ENCODE measurements at regions not wholly inside any gene's neighbourhood (a gene's known extent, or its start where the extent isn't known, plus 50 kb on each side); places are given as distances from the start of the nearest gene placed in this dataset.

DNA sequence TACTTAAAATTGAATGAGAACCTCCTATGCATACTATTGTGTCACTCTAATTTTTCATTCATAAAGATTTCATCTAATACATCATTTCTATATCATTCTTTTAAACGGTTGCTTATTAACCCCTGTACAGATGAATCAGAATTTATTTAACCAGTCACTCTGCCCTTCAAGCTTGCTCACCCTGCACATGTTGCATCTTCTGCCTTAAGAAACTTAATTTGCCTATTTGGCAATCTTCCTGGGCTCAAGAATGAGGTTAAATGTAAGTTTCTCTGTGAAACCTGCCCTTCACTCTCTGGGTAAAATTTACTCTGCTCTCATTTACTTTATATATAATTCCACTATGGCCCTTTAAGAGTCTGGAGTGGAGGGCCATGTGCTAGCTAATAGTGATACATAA, 434.7 kb upstream of the ZNF608 start:
- TF ChIP-seq, protein P1, sequence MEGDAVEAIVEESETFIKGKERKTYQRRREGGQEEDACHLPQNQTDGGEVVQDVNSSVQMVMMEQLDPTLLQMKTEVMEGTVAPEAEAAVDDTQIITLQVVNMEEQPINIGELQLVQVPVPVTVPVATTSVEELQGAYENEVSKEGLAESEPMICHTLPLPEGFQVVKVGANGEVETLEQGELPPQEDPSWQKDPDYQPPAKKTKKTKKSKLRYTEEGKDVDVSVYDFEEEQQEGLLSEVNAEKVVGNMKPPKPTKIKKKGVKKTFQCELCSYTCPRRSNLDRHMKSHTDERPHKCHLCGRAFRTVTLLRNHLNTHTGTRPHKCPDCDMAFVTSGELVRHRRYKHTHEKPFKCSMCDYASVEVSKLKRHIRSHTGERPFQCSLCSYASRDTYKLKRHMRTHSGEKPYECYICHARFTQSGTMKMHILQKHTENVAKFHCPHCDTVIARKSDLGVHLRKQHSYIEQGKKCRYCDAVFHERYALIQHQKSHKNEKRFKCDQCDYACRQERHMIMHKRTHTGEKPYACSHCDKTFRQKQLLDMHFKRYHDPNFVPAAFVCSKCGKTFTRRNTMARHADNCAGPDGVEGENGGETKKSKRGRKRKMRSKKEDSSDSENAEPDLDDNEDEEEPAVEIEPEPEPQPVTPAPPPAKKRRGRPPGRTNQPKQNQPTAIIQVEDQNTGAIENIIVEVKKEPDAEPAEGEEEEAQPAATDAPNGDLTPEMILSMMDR (IDR thresholded peaks at IDR 0.05; ENCODE audit: control extremely low read depth, extremely low read depth) = no peak
- no peaks in the 10 kb centered on the region for H3K36me3 ChIP-seq (ENCODE audit: control insufficient read depth in 4 of 4, insufficient read depth in 4 of 4, low read length in 4 of 4)
- no peak for DNase-seq
- H3K4me1 ChIP-seq (ENCODE audit: control insufficient read depth in 5 of 5, insufficient read depth in 5 of 5, low read length in 5 of 5) = peaks cover 0 to 6% (median 0%) of the 10 kb centered on the region in 5 donors
- H3K9ac ChIP-seq (ENCODE audit: insufficient read depth in 1 of 2, low read length in 2 of 2) = no peak overlapping the region
- no peak overlapping the region for H3K4me3 ChIP-seq
- H3K9me3 ChIP-seq (ENCODE audit: control insufficient read depth in 4 of 4, insufficient read depth in 3 of 4, low read length in 3 of 4) = peaks cover 0 to 3% (median 0%) of the 10 kb centered on the region in 4 donors
- ATAC-seq (ENCODE audit: insufficient read depth, low FRiP score) = no peak
- 44 to 82% methylated on average over 1 of the region's 1 CpG for WGBS, 2 donors
- no peaks in the 10 kb centered on the region for H3K27me3 ChIP-seq (ENCODE audit: control insufficient read depth in 3 of 3, insufficient read depth in 3 of 3, low read length in 2 of 3)
- H3K27ac ChIP-seq (ENCODE audit: low read depth in 1 of 2, low read length in 1 of 2) = no peak overlapping the region

DNA sequence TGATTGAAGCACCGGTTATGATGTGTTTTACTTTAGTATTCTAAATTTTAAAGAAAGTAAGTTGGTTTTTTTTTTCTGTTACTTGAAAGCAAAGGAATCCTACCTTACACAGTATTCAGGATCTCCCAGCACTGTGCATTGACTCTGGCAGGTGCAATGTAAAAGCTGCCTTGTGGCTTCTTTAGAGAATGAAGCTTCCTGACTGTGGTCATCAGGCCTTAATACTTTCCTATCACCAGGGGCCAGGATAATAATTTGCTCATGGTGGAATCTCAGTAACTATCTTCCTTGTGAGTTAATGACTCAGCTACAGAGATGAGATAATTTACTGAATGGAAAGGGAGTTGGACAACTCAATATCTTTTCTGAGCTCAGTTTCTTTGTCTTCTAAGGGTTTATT, 435.5 kb upstream of the ZNF608 start:
- TF ChIP-seq, protein P1 (IDR thresholded peaks at IDR 0.05; ENCODE audit: control extremely low read depth, extremely low read depth) = no peak
- DNase-seq (no peak), ATAC-seq (ENCODE audit: insufficient read depth, low FRiP score) (no peak)
- Histone ChIP-seq H3K4me1 (ENCODE audit: control insufficient read depth in 5 of 5, insufficient read depth in 5 of 5, low read length in 5 of 5) (no peaks in the 10 kb centered on the region), H3K9ac (ENCODE audit: insufficient read depth in 1 of 2, low read length in 2 of 2) (no peak overlapping the region), H3K9me3 (ENCODE audit: control insufficient read depth in 4 of 4, insufficient read depth in 3 of 4, low read length in 3 of 4) (peaks cover 0 to 3% (median 0%) of the 10 kb centered on the region in 4 donors), H3K4me3 (no peak overlapping the region), H3K36me3 (ENCODE audit: control insufficient read depth in 4 of 4, insufficient read depth in 4 of 4, low read length in 4 of 4) (no peaks in the 10 kb centered on the region), H3K27ac (ENCODE audit: low read depth in 1 of 2, low read length in 1 of 2) (no peak overlapping the region), H3K27me3 (ENCODE audit: control insufficient read depth in 3 of 3, insufficient read depth in 3 of 3, low read length in 2 of 3) (no peaks in the 10 kb centered on the region)
- 91 to 97% methylated on average over 1 of the region's 1 CpG for WGBS, 2 donors

DNA sequence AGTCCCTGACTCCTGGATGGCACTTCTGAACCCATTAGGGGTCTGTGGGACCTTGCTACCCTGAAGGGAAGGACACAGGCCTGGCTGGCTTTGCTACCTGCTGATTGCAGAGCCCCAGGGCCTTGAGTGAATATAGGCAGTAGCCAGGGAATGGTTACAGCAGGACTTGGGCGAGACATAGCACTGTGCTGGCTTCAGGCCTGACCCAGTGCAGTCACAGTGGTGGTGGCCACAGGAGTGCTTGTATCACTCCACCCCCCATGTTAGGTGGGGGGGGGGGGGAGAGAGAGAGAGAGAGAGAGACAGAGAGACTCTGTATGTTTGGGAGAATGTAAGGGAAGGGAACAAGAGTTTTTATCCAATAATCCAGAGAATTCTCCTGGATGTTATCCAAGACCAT, 439.3 kb upstream of the ZNF608 start:
- 90 to 96% methylated on average over 1 of the region's 1 CpG for WGBS, 2 donors
- no peak overlapping the region for H3K9ac ChIP-seq (ENCODE audit: insufficient read depth in 1 of 2, low read length in 2 of 2)
- H3K27ac ChIP-seq (ENCODE audit: low read depth in 1 of 2, low read length in 1 of 2) = no peak overlapping the region
- ATAC-seq (ENCODE audit: insufficient read depth, low FRiP score) (no peak), DNase-seq (no peak)
- H3K4me3 ChIP-seq = no peak overlapping the region
- H3K36me3 ChIP-seq (ENCODE audit: control insufficient read depth in 4 of 4, insufficient read depth in 4 of 4, low read length in 4 of 4) = no peaks in the 10 kb centered on the region
- H3K9me3 ChIP-seq (ENCODE audit: control insufficient read depth in 4 of 4, insufficient read depth in 3 of 4, low read length in 3 of 4) = peaks cover 0 to 3% (median 0%) of the 10 kb centered on the region in 4 donors
- peaks cover 0 to under 1% (median 0%) of the 10 kb centered on the region in 5 donors for H3K4me1 ChIP-seq (ENCODE audit: control insufficient read depth in 5 of 5, insufficient read depth in 5 of 5, low read length in 5 of 5)
- TF ChIP-seq, protein P1 (IDR thresholded peaks at IDR 0.05; ENCODE audit: control extremely low read depth, extremely low read depth) = no peak
- H3K27me3 ChIP-seq (ENCODE audit: control insufficient read depth in 3 of 3, insufficient read depth in 3 of 3, low read length in 2 of 3) = no peaks in the 10 kb centered on the region

DNA sequence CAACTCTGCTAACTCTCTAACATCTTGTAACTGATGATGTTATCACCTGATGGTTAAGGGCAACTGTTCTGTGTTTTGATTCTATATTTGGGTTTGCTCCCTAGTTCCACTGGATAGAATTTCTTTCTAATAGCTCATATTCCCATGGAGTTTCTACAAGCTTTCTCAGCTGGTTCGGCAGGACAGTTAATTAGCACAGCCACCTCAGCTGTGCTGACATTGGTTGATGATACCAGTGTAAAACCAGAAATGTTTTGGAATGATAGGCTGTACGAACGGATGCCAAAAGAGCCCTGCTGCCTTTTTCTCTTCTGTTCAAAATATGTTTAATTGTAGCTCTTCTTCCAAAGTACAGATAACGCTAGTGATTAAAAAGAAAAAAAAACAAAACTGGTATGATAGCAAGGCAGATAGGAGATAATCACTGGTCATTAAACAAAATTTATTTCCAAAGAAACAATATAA, 440.5 kb upstream of the ZNF608 start:
- TF ChIP-seq, protein P1 (IDR thresholded peaks at IDR 0.05; ENCODE audit: control extremely low read depth, extremely low read depth) = no peak
- Histone ChIP-seq H3K36me3 (ENCODE audit: control insufficient read depth in 4 of 4, insufficient read depth in 4 of 4, low read length in 4 of 4) (no peaks in the 10 kb centered on the region), H3K9ac (ENCODE audit: insufficient read depth in 1 of 2, low read length in 2 of 2) (no peak overlapping the region), H3K27ac (ENCODE audit: low read depth in 1 of 2, low read length in 1 of 2) (no peak overlapping the region), H3K4me1 (ENCODE audit: control insufficient read depth in 5 of 5, insufficient read depth in 5 of 5, low read length in 5 of 5) (peaks cover 0 to 2% (median 0%) of the 10 kb centered on the region in 5 donors), H3K4me3 (no peak overlapping the region), H3K27me3 (ENCODE audit: control insufficient read depth in 3 of 3, insufficient read depth in 3 of 3, low read length in 2 of 3) (no peaks in the 10 kb centered on the region), H3K9me3 (ENCODE audit: control insufficient read depth in 4 of 4, insufficient read depth in 3 of 4, low read length in 3 of 4) (peaks cover 0 to 3% (median 0%) of the 10 kb centered on the region in 4 donors)
- WGBS, 2 donors = 83 to 86% methylated on average over 4 of the region's 4 CpGs
- DNase-seq (no peak), ATAC-seq (ENCODE audit: insufficient read depth, low FRiP score) (no peak)

All from lung (tissue), 11 donors.